HUES48 (cell line): ENCODE measurements at regions not wholly inside any gene's neighbourhood (a gene's known extent, or its start where the extent isn't known, plus 50 kb on each side); places are given as distances from the start of the nearest gene placed in this dataset.
"Not testable (repeated sequence)": the region's sequence is repeated elsewhere in the genome, so short reads cannot be mapped to it uniquely, and the experiment has no call there.

Experiments used
- H3K27ac ChIP-seq: one replicate; pipeline ENCODE4 v1.7.0; 2013; ENCODE audit warnings: low read depth, low read length, inconsistent platforms
- H3K27me3 ChIP-seq: 2 replicates; pipeline ENCODE4 v1.6.1; 2013; ENCODE audit warnings: mild to moderate bottlenecking, low read length; ENCODE audit not compliant: control insufficient read depth, insufficient read depth
- H3K36me3 ChIP-seq: 2 replicates; pipeline ENCODE4 v1.6.1; 2013; ENCODE audit warnings: low read length; ENCODE audit not compliant: control insufficient read depth, insufficient read depth
- H3K4me1 ChIP-seq: 2 replicates; pipeline ENCODE4 v1.6.1; 2013; ENCODE audit warnings: mild to moderate bottlenecking, low read length; ENCODE audit not compliant: control insufficient read depth, insufficient read depth
- H3K4me3 ChIP-seq: 2 replicates; pipeline ENCODE4 v1.5.1; 2013; ENCODE audit warnings: mild to moderate bottlenecking, low read depth, low read length
- H3K9ac ChIP-seq: 2 replicates; pipeline ENCODE4 v1.6.1; 2013; ENCODE audit warnings: mild to moderate bottlenecking, low read depth, low read length, moderate library complexity
- H3K9me3 ChIP-seq: 2 replicates; pipeline ENCODE4 v1.6.1; 2013; ENCODE audit warnings: low read length; ENCODE audit not compliant: control insufficient read depth, insufficient read depth

DNA sequence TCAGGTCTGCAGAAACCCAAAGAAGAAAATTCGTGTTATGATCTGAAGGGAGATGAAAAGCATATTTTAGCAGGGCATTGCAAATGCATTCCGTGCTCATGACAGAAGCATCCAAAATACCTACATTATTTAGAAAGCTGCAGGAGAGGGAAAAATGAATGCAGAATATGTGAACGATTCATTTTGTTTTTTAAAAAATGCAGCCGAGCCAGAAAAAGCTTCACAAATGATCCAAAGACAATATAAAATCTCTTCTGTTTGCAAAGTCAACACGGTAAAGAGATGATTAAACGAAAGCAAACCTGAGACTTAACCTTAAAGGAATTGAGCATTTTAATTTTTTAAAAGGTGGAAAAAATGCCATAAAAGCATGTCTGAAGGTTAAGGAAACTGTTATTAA, 136.1 kb upstream of the SULF2 start:
- Histone ChIP-seq H3K9ac (no peak overlapping the region), H3K27me3 (no peaks in the 10 kb centered on the region), H3K9me3 (peaks cover 17% of the 10 kb centered on the region), H3K36me3 (no peaks in the 10 kb centered on the region), H3K27ac (no peak overlapping the region), H3K4me3 (no peak overlapping the region), H3K4me1 (peaks cover 3% of the 10 kb centered on the region; the same call in 1 of the 2 replicates)

DNA sequence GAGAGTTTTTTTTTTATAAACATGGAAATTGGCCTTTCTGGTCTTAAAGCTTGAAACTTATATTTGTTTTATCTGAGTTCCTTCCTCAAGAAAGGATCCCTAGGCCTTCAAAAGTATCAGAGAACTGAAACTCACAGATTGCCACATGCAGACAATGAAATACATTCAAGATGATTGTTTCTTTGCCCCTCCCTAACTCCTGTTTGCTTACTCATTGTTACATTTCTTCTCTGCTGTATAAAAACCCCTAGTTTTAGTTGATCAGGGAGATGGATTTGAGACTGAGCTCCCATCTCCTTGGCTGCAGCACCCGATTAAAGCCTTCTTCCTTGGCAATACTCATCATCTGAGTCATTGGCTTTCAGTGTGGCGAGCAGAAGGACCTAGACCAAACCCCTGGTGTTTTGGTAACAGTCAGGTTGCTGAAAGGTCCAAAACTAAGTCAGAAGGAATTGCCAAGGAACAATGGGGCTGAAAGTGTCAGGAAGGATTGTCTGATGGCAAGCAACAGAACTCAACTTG, 132.3 kb upstream of the SULF2 start:
- Histone ChIP-seq H3K36me3 (no peaks in the 10 kb centered on the region), H3K4me3 (no peak overlapping the region), H3K27me3 (no peaks in the 10 kb centered on the region), H3K4me1 (peaks cover 3% of the 10 kb centered on the region; the same call in 1 of the 2 replicates), H3K9me3 (peaks cover 21% of the 10 kb centered on the region), H3K27ac (no peak overlapping the region), H3K9ac (no peak overlapping the region)

DNA sequence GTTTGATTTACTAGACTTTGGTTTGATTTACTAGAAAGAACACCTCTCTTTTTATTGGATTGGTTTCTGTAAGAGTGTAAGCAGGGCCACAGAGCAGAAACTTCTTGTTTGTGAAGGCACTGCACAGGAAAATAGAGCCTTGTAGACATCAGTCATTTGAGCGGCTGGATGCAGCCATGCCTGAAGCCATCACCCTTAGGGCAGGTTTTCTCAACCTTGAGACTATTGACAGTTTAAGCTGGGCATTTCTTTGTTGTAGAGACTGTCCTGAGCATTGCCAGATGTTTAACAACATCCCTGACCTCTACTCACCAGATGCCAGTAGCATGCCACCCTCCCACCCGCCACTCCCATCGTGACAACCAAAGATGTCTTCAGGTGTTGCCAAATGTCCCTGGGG, 130.2 kb upstream of the SULF2 start:
- Histone ChIP-seq H3K27ac (no peak overlapping the region), H3K27me3 (no peaks in the 10 kb centered on the region), H3K36me3 (no peaks in the 10 kb centered on the region), H3K4me3 (no peak overlapping the region), H3K9ac (no peak overlapping the region), H3K9me3 (peaks cover 21% of the 10 kb centered on the region), H3K4me1 (no peaks in the 10 kb centered on the region)

DNA sequence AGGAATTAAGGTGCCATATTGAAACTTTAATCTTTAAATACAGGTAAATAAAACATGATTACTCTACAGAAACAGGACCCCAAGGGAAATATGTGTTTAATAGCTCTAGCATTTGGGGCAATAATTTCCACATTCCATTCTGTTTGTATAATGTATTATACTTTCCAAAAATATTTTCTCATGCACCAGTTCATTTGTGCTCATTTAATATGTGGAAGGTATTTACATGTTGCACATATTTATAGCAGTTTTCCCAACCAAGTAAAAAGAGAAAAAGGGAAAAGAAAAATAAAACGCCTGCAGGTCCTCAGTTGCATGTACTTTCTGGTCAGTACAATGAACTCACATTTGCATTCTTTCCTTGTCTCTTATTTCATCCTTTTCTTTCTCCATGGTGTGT, 129.5 kb upstream of the SULF2 start:
- Histone ChIP-seq H3K27me3 (no peaks in the 10 kb centered on the region), H3K9me3 (peaks cover 21% of the 10 kb centered on the region), H3K27ac (no peak overlapping the region), H3K4me1 (no peaks in the 10 kb centered on the region), H3K4me3 (no peak overlapping the region), H3K36me3 (no peaks in the 10 kb centered on the region), H3K9ac (no peak overlapping the region)

DNA sequence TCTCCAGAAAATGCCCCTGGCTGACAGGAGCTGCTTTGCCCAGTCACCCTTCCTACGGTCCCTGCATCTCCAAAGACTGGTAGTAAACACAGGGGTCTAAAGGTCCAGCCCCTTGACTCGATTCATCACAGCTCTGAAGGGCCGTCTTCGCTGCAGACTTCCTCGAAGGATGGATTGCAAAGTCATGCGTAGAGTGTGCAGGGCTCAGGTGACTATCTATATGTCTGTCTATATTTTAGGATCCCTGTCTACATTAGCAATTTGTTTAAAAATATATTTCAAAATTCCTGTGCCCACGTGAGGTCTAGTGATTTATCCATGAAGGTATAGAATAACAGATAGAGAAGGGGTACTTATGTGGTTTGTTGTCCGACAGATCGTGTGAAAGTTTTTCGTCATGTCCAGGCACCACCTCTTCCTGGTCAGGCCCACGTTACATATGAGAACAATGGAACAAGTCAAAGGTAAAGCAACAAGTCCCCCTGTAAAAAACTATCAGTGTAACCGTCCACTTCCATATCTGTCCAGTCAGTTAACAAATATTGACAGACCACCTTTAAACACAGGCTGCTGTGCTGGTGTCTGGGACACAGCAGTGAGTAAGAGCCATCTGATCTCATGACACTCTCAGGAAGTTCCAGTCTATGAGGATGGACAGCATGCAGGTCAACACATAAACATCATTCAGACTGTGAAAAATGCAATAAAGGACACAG, 127.7 kb upstream of the SULF2 start:
- not testable (repeated sequence) for H3K4me3 ChIP-seq, H3K27ac ChIP-seq, H3K4me1 ChIP-seq, H3K36me3 ChIP-seq, H3K9ac ChIP-seq, H3K27me3 ChIP-seq
- peaks cover 17% of the 10 kb centered on the region for H3K9me3 ChIP-seq

DNA sequence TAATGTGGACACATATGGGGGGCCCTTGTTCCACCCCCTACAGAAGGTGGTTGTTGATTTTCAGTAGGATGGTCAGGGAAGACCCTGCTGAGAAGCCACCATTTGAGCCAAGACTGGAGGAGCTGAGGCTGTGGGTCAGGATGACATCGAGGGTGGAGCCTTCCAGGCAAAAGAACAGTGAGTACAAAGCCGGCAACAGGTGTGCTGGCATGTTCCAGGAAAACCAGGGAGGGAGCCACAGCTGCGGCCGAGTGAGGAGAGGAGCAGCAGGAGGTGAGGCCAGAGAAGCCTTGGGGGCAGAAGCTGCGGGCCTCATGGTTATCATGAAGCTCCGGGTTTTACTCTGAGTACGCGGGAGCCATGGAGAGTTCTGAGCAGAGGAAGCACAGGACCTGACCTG, 126.9 kb upstream of the SULF2 start:
- H3K27ac ChIP-seq, H3K27me3 ChIP-seq, H3K36me3 ChIP-seq, H3K4me3 ChIP-seq, H3K9ac ChIP-seq, H3K4me1 ChIP-seq: not testable (repeated sequence)
- H3K9me3 ChIP-seq: peaks cover 12% of the 10 kb centered on the region

DNA sequence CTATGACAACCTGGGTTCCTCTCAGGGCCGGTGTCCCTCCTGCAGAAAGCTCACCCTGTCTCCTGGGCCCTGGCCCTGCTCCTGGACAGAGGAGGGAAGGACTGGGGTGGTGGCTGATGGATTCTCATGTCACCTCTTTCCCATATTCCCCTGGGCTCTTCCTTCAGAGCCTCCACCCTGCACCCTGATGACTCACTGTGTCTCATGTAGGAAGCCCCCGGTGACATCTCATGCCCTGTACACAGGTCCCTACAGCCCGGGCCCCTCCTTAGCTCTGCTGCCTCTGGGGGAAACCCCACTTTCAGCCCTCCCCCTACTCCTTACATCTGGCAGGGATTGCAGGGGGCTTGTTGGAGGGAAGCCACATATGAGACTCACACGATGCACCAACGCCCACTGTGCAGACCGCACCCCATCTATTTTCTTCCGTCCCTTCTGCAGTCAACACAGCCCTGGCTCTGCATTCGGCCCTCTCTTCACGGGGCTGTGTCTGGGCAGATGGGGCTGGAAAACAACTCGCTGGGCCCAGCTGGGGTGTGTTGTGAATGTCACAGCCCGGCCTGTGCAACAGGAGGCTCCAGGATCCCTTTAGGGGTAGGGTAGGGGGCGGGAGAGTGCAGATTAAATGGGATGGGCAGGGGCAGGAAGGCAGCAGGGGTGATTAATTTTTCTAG, 124.6 kb upstream of the SULF2 start:
- not testable (repeated sequence) for H3K27me3 ChIP-seq, H3K36me3 ChIP-seq, H3K4me3 ChIP-seq, H3K9ac ChIP-seq, H3K4me1 ChIP-seq, H3K27ac ChIP-seq, H3K9me3 ChIP-seq

DNA sequence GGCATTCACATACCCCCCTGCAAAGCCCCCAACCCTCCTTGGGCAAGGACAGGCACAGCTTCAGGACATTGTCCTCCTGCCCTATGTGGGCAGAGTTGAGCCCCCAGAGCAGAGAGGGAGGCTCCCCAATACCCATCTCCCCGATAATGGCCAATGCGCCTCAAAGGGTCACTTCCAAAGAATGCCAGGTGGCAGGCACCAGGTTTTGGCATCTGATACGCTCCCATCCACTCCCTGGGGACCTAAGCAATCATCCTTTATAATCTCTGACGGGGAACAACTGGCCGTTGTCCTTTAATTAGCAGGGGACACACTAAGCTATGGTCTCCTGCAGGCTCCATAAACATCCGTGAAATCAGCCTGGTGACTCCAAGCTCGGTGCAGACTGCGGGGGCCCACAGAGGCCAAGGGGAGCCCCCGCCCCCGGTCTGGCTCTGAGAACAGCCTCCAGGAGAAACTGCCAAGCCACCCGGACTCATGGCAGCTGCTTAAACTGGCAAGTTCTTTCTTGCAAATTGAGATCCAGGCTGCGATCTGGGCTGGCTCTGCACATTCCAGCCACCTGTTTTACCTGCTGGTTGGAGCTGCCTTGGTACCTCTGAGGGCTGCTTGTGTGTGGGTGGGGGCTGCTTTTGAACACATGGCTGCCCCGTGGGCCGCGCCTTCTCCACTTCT, 123.2 kb upstream of the SULF2 start:
- H3K27ac ChIP-seq, H3K4me3 ChIP-seq, H3K9me3 ChIP-seq, H3K36me3 ChIP-seq, H3K4me1 ChIP-seq, H3K9ac ChIP-seq, H3K27me3 ChIP-seq: not testable (repeated sequence)

DNA sequence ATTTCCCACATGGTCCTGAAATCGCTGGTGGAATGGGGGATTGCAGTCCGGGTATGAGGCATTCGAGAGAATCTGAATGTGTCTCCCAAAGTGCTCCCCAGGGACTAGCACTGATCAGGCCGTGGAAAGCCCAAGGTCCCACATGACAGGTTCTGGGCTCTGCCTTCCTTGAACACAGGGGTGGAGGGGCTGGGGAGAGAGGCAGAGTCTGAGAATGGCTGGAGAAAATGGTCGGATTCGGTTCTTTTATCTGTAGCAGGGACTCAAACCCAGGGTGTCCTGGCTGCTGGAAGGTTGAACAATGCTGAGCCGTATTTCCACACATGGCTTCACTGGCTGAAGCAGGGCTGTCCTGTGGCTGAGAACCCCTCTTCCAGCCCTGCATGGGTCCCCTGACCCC, 122.7 kb upstream of the SULF2 start:
- not testable (repeated sequence) for H3K4me1 ChIP-seq, H3K9ac ChIP-seq, H3K27ac ChIP-seq, H3K36me3 ChIP-seq, H3K27me3 ChIP-seq, H3K4me3 ChIP-seq, H3K9me3 ChIP-seq

DNA sequence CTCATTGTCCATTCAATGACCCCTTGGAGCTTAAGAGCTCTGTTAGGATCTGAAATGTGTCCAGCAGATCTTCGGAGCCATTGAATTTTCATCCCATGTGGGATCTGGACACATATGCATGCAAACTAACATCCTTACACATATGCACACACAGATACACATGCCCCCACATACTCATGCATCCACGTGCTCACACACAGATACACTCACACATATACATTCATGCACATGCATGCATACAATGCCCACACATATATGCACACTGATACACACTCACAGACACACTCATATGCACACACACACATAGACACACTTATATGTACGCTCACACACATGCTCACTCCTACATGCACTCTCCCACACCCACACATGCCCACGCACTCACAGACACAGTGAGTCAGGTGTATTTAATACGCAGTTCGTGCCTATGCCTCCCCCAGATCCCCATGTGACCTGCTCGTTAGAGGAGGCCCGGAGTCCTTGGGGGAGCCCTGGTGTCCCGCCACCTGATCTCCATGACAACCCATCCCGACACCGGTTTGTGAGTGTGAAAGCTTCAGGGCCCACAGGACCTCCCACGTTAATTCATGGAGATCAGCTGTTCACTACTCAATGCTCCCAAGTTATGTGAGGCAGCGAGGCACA, 121.9 kb upstream of the SULF2 start:
- no peaks in the 10 kb centered on the region for H3K4me1 ChIP-seq
- H3K27me3 ChIP-seq: no peaks in the 10 kb centered on the region
- no peak overlapping the region for H3K4me3 ChIP-seq
- no peak overlapping the region for H3K9ac ChIP-seq
- no peak overlapping the region for H3K27ac ChIP-seq
- H3K36me3 ChIP-seq: no peaks in the 10 kb centered on the region
- H3K9me3 ChIP-seq: no peaks in the 10 kb centered on the region

DNA sequence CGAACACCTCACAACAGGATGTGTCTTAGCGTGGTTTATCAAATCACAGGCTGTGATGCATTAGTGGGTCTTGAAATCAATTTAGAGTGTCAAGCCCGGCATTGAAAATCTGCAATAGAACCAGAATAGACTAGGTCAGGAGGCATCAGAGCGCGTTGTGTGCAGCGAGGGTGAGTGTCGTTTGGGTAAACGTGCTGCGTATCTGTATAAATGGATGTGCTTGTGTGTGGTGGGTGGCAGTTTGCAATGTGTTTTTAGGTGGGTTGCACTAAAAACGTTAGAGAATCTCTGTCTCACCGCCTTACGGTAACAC, 121.0 kb upstream of the SULF2 start:
- no peaks in the 10 kb centered on the region for H3K4me1 ChIP-seq
- no peak overlapping the region for H3K9ac ChIP-seq
- no peaks in the 10 kb centered on the region for H3K27me3 ChIP-seq
- H3K36me3 ChIP-seq: no peaks in the 10 kb centered on the region
- H3K4me3 ChIP-seq: no peak overlapping the region
- H3K9me3 ChIP-seq: no peaks in the 10 kb centered on the region
- H3K27ac ChIP-seq: no peak overlapping the region
